A549 (cell line): ENCODE measurements at regions not wholly inside any gene's neighbourhood (a gene's known extent, or its start where the extent isn't known, plus 50 kb on each side); places are given as distances from the start of the nearest gene placed in this dataset.

Source experiments
- ATAC-seq, 2 experiments: fragments of 200-7000 bp in 1 of 2; fragments of >200 bp in 1 of 2; cut with Nextera tagmentation in 1 of 2; cut with Tn5 transposase in 1 of 2; 3 replicates each; pipeline versions ENCODE4 v1.8.0 to v1.9.1; 2018 to 2020; ENCODE audit warnings: mild to moderate bottlenecking in 1 of 2, moderate library complexity in 1 of 2
- CTCF ChIA-PET: fragments of 300-600 bp; sonication (Branson Sonifier 250); formaldehyde crosslinking; extraction: SDS; loops from one replicate; lab custom pipeline; 2021; ENCODE audit warnings: antibody characterized with exemption, inconsistent platforms; lab: Yijun Ruan, JAX
- POLR2A ChIA-PET: fragments of 350-600 bp; formaldehyde crosslinking; extraction: SDS; loops from one replicate; lab custom pipeline; 2021; ENCODE audit warnings: antibody characterized with exemption, inconsistent platforms; lab: Yijun Ruan, JAX
- DNase-seq, 2 experiments: peaks; one replicate each; pipeline versions ENCODE4 v3.0.0 to v3.0.0-alpha.2; 2011 to 2016; ENCODE audit warnings: low read depth in 1 of 2, low spot score in 1 of 2
- FAIRE-seq: peaks from 2 replicates; lab custom pipeline; 2011; peaks lifted over from hg19 to GRCh38; lab: Jason Lieb, UNC
- H3K27ac ChIP-seq, 2 experiments: fragments of >200 bp; sonication (Bioruptor Twin); formaldehyde crosslinking; 3 replicates each; pipeline ENCODE4 v1.5.1; 2016 to 2017
- H3K4me1 ChIP-seq: fragments of >200 bp; sonication (Bioruptor Twin); formaldehyde crosslinking; 3 replicates; pipeline ENCODE4 v1.6.1; 2016
- H3K4me2 ChIP-seq: fragments of >200 bp; sonication (Bioruptor Twin); formaldehyde crosslinking; 3 replicates; pipeline ENCODE4 v1.6.1; 2016
- H3K4me3 ChIP-seq: fragments of >200 bp; sonication (Bioruptor Twin); formaldehyde crosslinking; 3 replicates; pipeline ENCODE4 v1.5.1; 2016
- H3K9me3 ChIP-seq: fragments of >200 bp; sonication (Bioruptor Twin); formaldehyde crosslinking; 3 replicates; pipeline ENCODE4 v1.6.1; 2016
- BHLHE40 ChIP-seq: IDR thresholded peaks from 2 replicates; pipeline ENCODE4 v1.6.1; 2012; ENCODE audit warnings: low read depth, low read length, inconsistent platforms
- EHMT2 ChIP-seq: fragments of 200-600 bp; sonication (generic); IDR thresholded peaks from 2 replicates; pipeline ENCODE4 v1.6.1; 2016; ENCODE audit warnings: antibody characterized with exemption, low read depth, mild to moderate bottlenecking, moderate library complexity
- GATA3 ChIP-seq: IDR thresholded peaks from 2 replicates; pipeline ENCODE4 v1.6.1; 2012; ENCODE audit warnings: borderline replicate concordance
- HOXB13 ChIP-seq: fragments of 250-450 bp; sonication (Bioruptor Pico); IDR thresholded peaks from 2 replicates; pipeline ENCODE4 v1.5.0; 2020; ENCODE audit warnings: low read depth, mild to moderate bottlenecking, moderate library complexity
- HOXB5 ChIP-seq: fragments of 250-450 bp; sonication (Bioruptor Pico); IDR thresholded peaks from 2 replicates; pipeline ENCODE4 v1.5.0; 2020; ENCODE audit warnings: mild to moderate bottlenecking, moderate library complexity
- JUN ChIP-seq, 2 experiments: fragments of >200 bp; sonication (Bioruptor Twin); formaldehyde crosslinking; IDR thresholded peaks; 2 replicates in 1 of 2; 3 replicates in 1 of 2; pipeline ENCODE4 v1.6.1; 2016 to 2017
- MAZ ChIP-seq: fragments of 150-350 bp; IDR thresholded peaks from 2 replicates; pipeline ENCODE4 v1.6.1; 2014; ENCODE audit warnings: antibody characterized with exemption, low read depth, low read length, borderline replicate concordance
- NFE2L2 ChIP-seq: fragments of 150-350 bp; conservative IDR thresholded peaks from 2 replicates; pipeline ENCODE4 v1.6.1; 2014; ENCODE audit warnings: low read length
- NPAS2 ChIP-seq: fragments of 250-450 bp; sonication (Bioruptor Pico); IDR thresholded peaks from 2 replicates; pipeline ENCODE4 v1.8.0; 2022; ENCODE audit warnings: mild to moderate bottlenecking, moderate library complexity, borderline replicate concordance
- RAD21 ChIP-seq, 2 experiments: fragments of >200 bp in 1 of 2; sonication (Bioruptor Twin) in 1 of 2; formaldehyde crosslinking in 1 of 2; IDR thresholded peaks in 1 of 2; conservative IDR thresholded peaks in 1 of 2; 2 replicates in 1 of 2; 3 replicates in 1 of 2; pipeline ENCODE4 v1.6.1; 2012 to 2018; ENCODE audit warnings: inconsistent platforms in 1 of 2
- RFX5 ChIP-seq: fragments of 450-650 bp; IDR thresholded peaks from 2 replicates; pipeline ENCODE4 v1.7.1; 2014; ENCODE audit warnings: antibody characterized with exemption, mild to moderate bottlenecking, moderate library complexity
- RNF2 ChIP-seq: fragments of 200-600 bp; sonication (generic); IDR thresholded peaks from 2 replicates; pipeline ENCODE4 v1.6.1; 2016; ENCODE audit warnings: low read depth, mild to moderate bottlenecking, antibody characterized with exemption, moderate library complexity, borderline replicate concordance
- SMC3 ChIP-seq: fragments of >200 bp; sonication (Bioruptor Twin); formaldehyde crosslinking; IDR thresholded peaks from 3 replicates; pipeline ENCODE4 v1.6.1; 2018; ENCODE audit warnings: inconsistent platforms
- ZC3H11A ChIP-seq: fragments of 450-650 bp; IDR thresholded peaks from 2 replicates; pipeline ENCODE4 v1.6.1; 2014; ENCODE audit warnings: antibody characterized with exemption, mild to moderate bottlenecking
- WGBS: methylation state at CpG from one replicate; pipeline ENCODE4 v1.1.6; 2017; ENCODE audit errors: missing lambda C conversion rate; 5-methylcytosine and 5-hydroxymethylcytosine counted together
- TF ChIP-seq, protein P1 (sequence below): fragments of 200-600 bp; sonication (generic); IDR thresholded peaks from 2 replicates; pipeline ENCODE4 v1.6.1; 2016; ENCODE audit warnings: antibody characterized with exemption, mild to moderate bottlenecking, moderate library complexity
- TF ChIP-seq, protein P2 (sequence below): IDR thresholded peaks from 2 replicates; pipeline ENCODE4 v1.6.1; 2012; ENCODE audit warnings: low read depth, borderline replicate concordance
- TF ChIP-seq, protein P3 (sequence below): IDR thresholded peaks from 2 replicates; pipeline ENCODE4 v1.6.1; 2012

DNA sequence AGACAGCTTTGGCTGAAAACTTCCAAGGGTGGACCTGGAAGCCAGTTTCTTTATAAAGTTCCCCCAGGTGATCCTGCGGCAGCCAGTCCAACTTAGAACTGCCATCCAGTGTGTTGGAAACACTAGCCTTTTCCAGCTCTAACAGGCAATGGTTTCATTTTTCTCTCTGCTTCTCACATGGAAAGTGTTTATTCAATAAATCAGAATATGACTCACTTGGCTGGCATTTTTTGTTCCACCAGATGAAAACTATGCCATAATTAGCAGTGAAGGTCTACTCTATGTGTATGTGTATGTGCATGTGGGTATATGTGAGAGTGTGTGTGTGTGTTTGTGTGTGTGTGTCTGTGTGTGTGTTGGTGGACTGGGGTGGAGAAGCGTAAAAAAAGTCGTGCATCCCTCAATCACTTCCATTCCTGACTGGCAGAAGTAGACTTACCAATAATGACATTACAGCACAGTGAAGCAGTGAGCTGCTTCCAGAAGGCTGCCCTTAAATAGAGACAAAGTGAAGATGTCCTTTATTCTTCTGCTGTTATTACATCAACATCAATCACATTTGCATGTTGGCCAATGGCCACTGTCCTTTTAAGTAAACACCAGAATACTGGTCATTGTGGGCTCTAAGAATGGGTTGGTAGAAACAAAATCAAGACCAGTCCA is 90.9 kb upstream of the SETBP1 start:
- DNase-seq (no peak), FAIRE-seq (no peak), ATAC-seq (no peak)
- Histone ChIP-seq H3K4me1 (peaks cover 4% of the 10 kb centered on the region; the same call in 2 of the 3 replicates), H3K9me3 (no peaks in the 10 kb centered on the region), H3K4me2 (0 out of 3 replicates have a peak overlapping the region, but pooled peaks have one; percentile 38), H3K27ac (no peak overlapping the region), H3K4me3 (no peak overlapping the region)
- ChIA-PET POLR2A (no interaction called here), CTCF (no interaction called here)
- no peak for TF ChIP-seq RAD21 (conservative IDR thresholded peaks at IDR 0.05 in 1 of 2, IDR thresholded peaks at IDR 0.05 in 1 of 2)
- 69% methylated on average over 3 of the region's 3 CpGs for WGBS

DNA sequence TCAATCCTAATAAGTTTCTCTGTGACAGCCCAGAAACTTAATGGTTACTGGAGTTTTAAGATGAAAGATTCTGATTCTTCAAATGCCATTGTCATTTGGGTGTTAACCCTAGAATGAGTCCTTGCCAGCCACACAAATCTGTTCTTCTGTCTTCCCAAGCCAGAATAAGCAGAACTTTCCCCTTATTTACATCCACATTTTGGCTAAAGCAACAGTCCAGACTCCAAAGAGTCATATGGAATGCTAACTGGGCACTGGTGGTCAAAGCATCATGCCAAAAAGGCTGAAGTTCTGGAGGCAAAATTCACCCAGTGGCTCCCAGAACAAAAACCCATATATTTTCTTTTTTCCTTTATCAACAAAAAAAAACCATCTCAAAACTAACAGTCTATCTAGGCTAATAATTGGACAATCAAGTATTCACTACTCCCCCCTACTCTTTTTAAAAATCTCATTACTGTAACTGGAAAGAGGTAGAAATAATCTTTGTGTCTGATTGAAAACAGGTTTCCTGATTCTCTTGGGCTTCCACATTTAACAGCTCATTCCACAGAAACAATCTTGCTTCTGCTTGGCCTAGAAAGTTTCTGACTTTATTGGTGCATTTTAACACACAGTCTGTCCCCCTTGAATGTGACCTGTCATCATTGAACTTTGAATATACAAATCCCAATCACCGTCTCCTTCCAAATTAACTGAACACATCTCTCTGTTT is 89.6 kb upstream of the SETBP1 start:
- Histone ChIP-seq H3K9me3 (no peaks in the 10 kb centered on the region), H3K4me3 (no peak overlapping the region), H3K4me2 (no peak overlapping the region), H3K4me1 (peaks cover 12% of the 10 kb centered on the region; the same call in 2 of the 3 replicates), H3K27ac (no peak overlapping the region)
- FAIRE-seq (no peak), ATAC-seq (no peak), DNase-seq (no peak)
- ChIA-PET CTCF (no interaction called here), POLR2A (no interaction called here)
- TF ChIP-seq SMC3 (no peak), BHLHE40 (no peak), NFE2L2 (no peak), JUN (IDR thresholded peaks at IDR 0.05) (no peak), EHMT2 (no peak), NPAS2 (CRISPR knock-in tag) (no peak), RFX5 (no peak), RNF2 (no peak), GATA3 (no peak), ZC3H11A (no peak)
- TF ChIP-seq, protein P1, sequence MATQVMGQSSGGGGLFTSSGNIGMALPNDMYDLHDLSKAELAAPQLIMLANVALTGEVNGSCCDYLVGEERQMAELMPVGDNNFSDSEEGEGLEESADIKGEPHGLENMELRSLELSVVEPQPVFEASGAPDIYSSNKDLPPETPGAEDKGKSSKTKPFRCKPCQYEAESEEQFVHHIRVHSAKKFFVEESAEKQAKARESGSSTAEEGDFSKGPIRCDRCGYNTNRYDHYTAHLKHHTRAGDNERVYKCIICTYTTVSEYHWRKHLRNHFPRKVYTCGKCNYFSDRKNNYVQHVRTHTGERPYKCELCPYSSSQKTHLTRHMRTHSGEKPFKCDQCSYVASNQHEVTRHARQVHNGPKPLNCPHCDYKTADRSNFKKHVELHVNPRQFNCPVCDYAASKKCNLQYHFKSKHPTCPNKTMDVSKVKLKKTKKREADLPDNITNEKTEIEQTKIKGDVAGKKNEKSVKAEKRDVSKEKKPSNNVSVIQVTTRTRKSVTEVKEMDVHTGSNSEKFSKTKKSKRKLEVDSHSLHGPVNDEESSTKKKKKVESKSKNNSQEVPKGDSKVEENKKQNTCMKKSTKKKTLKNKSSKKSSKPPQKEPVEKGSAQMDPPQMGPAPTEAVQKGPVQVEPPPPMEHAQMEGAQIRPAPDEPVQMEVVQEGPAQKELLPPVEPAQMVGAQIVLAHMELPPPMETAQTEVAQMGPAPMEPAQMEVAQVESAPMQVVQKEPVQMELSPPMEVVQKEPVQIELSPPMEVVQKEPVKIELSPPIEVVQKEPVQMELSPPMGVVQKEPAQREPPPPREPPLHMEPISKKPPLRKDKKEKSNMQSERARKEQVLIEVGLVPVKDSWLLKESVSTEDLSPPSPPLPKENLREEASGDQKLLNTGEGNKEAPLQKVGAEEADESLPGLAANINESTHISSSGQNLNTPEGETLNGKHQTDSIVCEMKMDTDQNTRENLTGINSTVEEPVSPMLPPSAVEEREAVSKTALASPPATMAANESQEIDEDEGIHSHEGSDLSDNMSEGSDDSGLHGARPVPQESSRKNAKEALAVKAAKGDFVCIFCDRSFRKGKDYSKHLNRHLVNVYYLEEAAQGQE: no peak
- TF ChIP-seq, protein P2, sequence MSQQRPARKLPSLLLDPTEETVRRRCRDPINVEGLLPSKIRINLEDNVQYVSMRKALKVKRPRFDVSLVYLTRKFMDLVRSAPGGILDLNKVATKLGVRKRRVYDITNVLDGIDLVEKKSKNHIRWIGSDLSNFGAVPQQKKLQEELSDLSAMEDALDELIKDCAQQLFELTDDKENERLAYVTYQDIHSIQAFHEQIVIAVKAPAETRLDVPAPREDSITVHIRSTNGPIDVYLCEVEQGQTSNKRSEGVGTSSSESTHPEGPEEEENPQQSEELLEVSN: no peak
- TF ChIP-seq, protein P3, sequence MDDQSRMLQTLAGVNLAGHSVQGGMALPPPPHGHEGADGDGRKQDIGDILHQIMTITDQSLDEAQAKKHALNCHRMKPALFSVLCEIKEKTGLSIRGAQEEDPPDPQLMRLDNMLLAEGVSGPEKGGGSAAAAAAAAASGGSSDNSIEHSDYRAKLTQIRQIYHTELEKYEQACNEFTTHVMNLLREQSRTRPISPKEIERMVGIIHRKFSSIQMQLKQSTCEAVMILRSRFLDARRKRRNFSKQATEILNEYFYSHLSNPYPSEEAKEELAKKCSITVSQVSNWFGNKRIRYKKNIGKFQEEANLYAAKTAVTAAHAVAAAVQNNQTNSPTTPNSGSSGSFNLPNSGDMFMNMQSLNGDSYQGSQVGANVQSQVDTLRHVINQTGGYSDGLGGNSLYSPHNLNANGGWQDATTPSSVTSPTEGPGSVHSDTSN: no peak
- 88% methylated on average over 1 of the region's 1 CpG for WGBS

DNA sequence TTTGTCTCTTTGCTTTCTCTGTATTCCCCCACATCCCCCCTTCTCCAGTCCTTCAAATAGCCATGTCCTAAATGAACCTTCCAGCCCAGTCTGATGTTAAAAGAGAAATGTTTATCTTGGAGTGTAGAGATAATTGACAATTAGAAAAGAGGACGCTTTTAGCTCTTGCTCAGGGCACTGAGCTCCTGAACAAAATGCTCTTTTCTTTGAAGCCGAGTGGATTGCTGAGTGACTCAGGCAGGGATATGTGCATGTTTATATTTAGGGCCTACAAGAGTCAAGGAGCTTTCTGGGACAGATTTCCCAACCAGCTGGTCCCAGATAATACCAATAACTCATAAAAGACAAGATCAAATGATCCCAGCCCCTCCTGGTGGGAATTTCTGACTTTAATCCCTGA is 88.0 kb upstream of the SETBP1 start:
- ChIA-PET POLR2A (no interaction called here), CTCF (no interaction called here)
- TF ChIP-seq HOXB5 (CRISPR knock-in tag) (no peak), MAZ (no peak), HOXB13 (CRISPR knock-in tag) (no peak)
- Histone ChIP-seq H3K4me3 (no peak overlapping the region), H3K4me2 (no peak overlapping the region), H3K4me1 (peaks cover 15% of the 10 kb centered on the region; the same call in 2 of the 3 replicates), H3K27ac (no peak overlapping the region), H3K9me3 (no peaks in the 10 kb centered on the region)
- ATAC-seq (no peak), DNase-seq (no peak), FAIRE-seq (no peak)
- WGBS: 55% methylated on average over 2 of the region's 2 CpGs
